Nephron (organoid): ENCODE measurements at regions not wholly inside any gene's neighbourhood (a gene's known extent, or its start where the extent isn't known, plus 50 kb on each side); places are given as distances from the start of the nearest gene placed in this dataset.
A peak's percentile ranks its signal among the peaks of the same experiment; 100 is the strongest.

ENCODE experiments used
- H3K27ac Mint-ChIP-seq, 3 experiments: 2 replicates each; pipeline ENCODE4 v1.8.0; 2020; ENCODE audit warnings: mixed read lengths in 3 of 3, mild to moderate bottlenecking in 2 of 3, moderate library complexity in 1 of 3
- H3K27me3 Mint-ChIP-seq: 2 replicates; pipeline ENCODE4 v1.8.0; 2021; ENCODE audit warnings: low read depth, mild to moderate bottlenecking, moderate library complexity, mixed read lengths
- H3K36me3 Mint-ChIP-seq: 2 replicates; pipeline ENCODE4 v1.8.0; 2020; ENCODE audit warnings: low read depth, mixed read lengths
- H3K4me1 Mint-ChIP-seq: 2 replicates; pipeline ENCODE4 v1.8.0; 2020; ENCODE audit warnings: mixed read lengths
- H3K4me3 Mint-ChIP-seq, 3 experiments: 2 replicates each; pipeline ENCODE4 v1.8.0; 2020; ENCODE audit warnings: mild to moderate bottlenecking in 3 of 3, mixed read lengths in 3 of 3, moderate library complexity in 2 of 3
- H3K9me3 Mint-ChIP-seq: 2 replicates; pipeline ENCODE4 v1.8.0; 2020; ENCODE audit warnings: mixed read lengths
- TF ChIP-seq, protein P1 (sequence below), 3 experiments: fragments of 200-600 bp; sonication (generic); IDR thresholded peaks; one replicate each; pipeline ENCODE4 v1.5.0; 2021; ENCODE audit warnings: antibody characterized with exemption in 3 of 3; ENCODE audit not compliant: unreplicated experiment in 3 of 3

DNA sequence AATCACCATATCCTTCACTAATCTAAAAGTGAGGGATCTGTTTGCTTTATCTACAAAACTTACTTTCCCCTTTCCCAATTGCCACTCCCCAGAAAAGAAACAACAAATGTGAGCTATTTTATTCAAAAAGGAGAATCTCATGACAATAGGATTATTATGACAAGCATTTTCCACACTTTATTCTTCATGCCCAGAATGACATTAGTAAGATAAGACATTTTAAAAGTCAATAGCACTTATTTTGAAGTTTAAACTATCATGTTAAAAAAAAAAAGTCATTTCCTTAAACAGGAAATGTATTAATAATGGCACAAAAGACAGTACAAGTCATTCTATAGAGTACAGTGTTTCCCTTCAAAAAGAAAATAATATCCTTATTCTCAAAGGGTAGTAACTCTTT lies 58.8 kb upstream of the HNRNPA3 start:
- Mint-ChIP-seq H3K9me3 (no peaks in the 10 kb centered on the region), H3K4me3 (no peak overlapping the region), H3K4me1 (peaks cover 3% of the 10 kb centered on the region), H3K27me3 (peaks cover 7% of the 10 kb centered on the region), H3K36me3 (no peaks in the 10 kb centered on the region), H3K27ac (no peak overlapping the region)
- TF ChIP-seq, protein P1, sequence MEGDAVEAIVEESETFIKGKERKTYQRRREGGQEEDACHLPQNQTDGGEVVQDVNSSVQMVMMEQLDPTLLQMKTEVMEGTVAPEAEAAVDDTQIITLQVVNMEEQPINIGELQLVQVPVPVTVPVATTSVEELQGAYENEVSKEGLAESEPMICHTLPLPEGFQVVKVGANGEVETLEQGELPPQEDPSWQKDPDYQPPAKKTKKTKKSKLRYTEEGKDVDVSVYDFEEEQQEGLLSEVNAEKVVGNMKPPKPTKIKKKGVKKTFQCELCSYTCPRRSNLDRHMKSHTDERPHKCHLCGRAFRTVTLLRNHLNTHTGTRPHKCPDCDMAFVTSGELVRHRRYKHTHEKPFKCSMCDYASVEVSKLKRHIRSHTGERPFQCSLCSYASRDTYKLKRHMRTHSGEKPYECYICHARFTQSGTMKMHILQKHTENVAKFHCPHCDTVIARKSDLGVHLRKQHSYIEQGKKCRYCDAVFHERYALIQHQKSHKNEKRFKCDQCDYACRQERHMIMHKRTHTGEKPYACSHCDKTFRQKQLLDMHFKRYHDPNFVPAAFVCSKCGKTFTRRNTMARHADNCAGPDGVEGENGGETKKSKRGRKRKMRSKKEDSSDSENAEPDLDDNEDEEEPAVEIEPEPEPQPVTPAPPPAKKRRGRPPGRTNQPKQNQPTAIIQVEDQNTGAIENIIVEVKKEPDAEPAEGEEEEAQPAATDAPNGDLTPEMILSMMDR (IDR thresholded peaks at IDR 0.05; ENCODE audit: unreplicated experiment in 3 of 3), result no peak

DNA sequence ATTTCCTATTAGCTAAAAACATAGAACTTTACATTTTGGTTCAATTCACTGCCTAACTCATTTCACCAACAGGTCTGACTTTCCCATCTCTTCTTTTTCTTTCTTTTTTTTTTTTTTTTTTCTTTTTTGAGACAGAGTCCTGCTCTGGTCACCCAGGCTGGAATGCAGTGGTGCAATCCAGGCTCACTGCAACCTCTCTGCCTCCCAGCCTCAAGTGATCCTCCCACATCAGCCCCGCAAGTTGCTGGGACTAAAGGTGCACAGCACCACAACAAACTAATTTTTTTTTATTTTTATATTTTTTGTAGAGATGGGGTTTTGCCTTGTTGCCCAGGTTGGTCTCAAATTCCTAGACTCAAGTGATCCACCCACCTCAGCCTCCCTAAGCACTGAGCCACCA lies 57.8 kb upstream of the HNRNPA3 start:
- no peak overlapping the region for H3K27ac Mint-ChIP-seq
- H3K4me1 Mint-ChIP-seq, result no peaks in the 10 kb centered on the region

DNA sequence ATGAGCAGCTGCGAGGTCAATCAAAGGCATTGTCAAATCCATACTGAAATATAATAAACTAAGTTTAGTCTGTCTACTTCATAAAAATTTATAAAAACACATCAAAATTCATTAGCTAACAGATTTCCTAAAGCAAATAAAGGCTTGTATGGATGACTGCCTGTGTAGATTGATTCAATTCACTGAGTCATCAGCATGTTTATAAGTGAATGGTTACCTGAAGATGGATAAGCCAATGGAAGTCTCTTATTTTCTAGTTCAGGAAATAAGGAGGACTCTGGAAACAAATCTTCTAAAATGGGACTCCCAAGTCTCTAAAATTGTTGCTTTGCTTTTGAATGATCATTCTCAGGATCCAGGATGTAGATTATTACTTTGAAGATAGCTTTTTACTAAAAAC lies 57.0 kb upstream of the HNRNPA3 start:
- TF ChIP-seq, protein P1 (IDR thresholded peaks at IDR 0.05; ENCODE audit: unreplicated experiment in 3 of 3), result no peak
- no peaks in the 10 kb centered on the region for H3K4me1 Mint-ChIP-seq
- H3K4me3 Mint-ChIP-seq, result no peak overlapping the region
- peaks cover 4% of the 10 kb centered on the region for H3K27me3 Mint-ChIP-seq
- no peaks in the 10 kb centered on the region for H3K9me3 Mint-ChIP-seq
- no peaks in the 10 kb centered on the region for H3K36me3 Mint-ChIP-seq
- no peak overlapping the region for H3K27ac Mint-ChIP-seq

More for the DNA sequence above, 57.8 kb upstream of the HNRNPA3 start:
- H3K36me3 Mint-ChIP-seq, result no peaks in the 10 kb centered on the region
- no peaks in the 10 kb centered on the region for H3K9me3 Mint-ChIP-seq
- TF ChIP-seq, protein P1 (IDR thresholded peaks at IDR 0.05; ENCODE audit: unreplicated experiment in 3 of 3), result no peak
- H3K27me3 Mint-ChIP-seq, result peaks cover 4% of the 10 kb centered on the region
- no peak overlapping the region for H3K4me3 Mint-ChIP-seq

DNA sequence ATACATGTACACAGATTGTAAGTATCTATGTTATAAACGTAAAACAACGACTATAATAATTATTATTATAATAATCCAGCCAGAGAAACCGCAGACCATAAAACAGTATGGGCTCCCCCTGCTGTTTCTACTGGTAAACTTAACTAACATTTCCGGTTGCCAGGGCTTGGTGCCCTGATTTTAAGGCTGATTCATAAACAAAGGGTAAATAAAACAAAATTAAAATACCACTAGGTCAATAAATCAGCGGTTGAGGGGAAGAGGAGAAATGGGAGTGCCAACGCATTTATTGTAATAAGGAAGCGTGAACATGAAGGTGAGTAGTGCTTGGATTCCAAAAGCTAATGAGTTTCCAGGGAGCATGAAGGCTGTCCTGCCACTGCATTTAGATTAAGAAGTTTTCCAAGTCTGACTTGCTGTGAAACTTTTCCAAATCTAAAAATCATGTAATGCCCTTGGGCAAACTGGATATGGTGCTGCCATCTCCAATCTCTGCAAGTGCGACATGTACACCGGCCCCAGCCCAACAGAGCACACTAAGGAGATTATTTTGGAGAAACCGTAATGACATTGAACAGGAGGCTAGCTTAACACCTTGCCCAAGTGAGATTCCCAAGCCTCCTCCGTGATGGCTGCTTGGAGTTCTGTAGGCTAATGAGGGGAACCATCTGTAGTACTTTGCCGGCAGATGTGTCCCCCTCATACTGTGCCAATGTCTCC lies 50.7 kb upstream of the HNRNPA3 start:
- H3K27ac Mint-ChIP-seq, result peak overlapping the region; percentile 78 to 85 (median 82)
- TF ChIP-seq, protein P1 (IDR thresholded peaks at IDR 0.05; ENCODE audit: unreplicated experiment in 3 of 3), result peak; percentile 61 to 70 (median 63)

More for the DNA sequence above, 50.7 kb upstream of the HNRNPA3 start:
- Mint-ChIP-seq H3K36me3 (no peaks in the 10 kb centered on the region), H3K4me3 (peak overlapping the region; percentile 39 to 67 (median 47)), H3K27me3 (no peaks in the 10 kb centered on the region), H3K4me1 (peaks cover 24% of the 10 kb centered on the region), H3K9me3 (no peaks in the 10 kb centered on the region)
